ENCODE measurements at regions not wholly inside any gene's neighbourhood (a gene's known extent, or its start where the extent isn't known, plus 50 kb on each side); places are given as distances from the start of the nearest gene placed in this dataset.
"Not testable (repeated sequence)": the region's sequence is repeated elsewhere in the genome, so short reads cannot be mapped to it uniquely, and the experiment has no call there.

GRCh38 chr10:105783936-105784483 is 1142.9 kb downstream of the SORCS3 start:
- DNase-seq (ENCODE audit: low spot score), result no peak

GRCh38 chr10:105774881-105775280 is 1133.8 kb downstream of the SORCS3 start:
- no peak for DNase-seq (ENCODE audit: low spot score)

DNA sequence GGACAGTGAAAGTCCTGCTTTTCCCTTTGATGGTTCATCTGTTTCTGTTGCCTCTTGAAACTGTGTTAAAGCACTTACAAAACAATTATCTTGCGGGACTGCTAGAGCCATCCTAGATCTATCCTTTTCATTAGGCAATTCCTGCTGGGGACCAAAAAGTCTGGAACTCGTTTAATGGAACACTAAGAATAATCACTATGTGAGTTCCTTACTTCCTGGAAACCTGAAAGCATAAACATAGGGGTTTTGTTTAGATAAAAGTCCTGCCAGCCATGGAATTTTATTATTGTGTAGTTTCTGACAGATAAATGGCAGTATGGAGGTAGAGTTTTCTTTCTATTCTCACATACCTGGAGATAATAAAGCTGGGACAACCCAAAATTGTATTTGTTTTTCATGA is 1133.3 kb downstream of the SORCS3 start:
- no peak for DNase-seq (ENCODE audit: low spot score)

- DNase-seq (ENCODE audit: low spot score), result peak; percentile 84
Observed at GRCh38 chr10:105770524-105771212, 1129.6 kb downstream of the SORCS3 start.

GRCh38 chr10:105769248-105770184 is 1128.4 kb downstream of the SORCS3 start:
- peak; percentile 95 for DNase-seq (ENCODE audit: low spot score)

- peak; percentile 53 for DNase-seq (ENCODE audit: low spot score)
Observed at GRCh38 chr10:105763611-105764010, 1122.5 kb downstream of the SORCS3 start.

DNA sequence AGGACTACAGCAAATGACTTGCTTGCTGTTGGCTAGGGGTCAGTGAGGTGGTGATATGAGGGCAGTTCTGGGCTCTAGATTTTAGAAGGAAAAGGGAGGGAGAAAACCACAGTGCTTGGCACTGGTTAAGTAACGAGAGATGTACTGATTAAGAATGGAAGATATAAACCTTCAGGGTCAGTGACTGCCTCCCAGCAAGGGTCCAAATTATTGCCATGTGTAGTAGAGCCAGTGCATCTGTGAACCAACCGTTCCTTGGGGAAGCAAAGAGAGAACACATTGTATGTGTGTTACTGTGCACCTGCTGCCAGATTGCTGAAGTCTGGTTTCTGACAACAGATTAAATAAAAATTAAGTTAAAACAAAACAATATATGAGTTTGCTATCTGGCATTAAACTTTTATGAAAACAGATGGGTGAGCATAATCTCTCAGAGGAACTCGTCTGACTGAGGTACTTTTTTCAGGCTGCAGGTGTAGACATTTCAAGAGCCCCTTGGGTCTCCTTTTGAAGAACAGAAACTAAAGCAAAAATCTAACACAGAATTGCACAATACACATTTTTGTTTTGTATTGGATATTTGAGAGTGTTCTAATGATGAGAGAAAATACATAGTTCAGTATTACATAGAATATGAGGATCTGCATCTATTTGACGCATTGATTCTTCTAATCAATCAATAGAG is 1120.6 kb downstream of the SORCS3 start:
- DNase-seq (ENCODE audit: low spot score), result no peak

- no peak for DNase-seq (ENCODE audit: low spot score)
Observed at GRCh38 chr10:105759669-105760068, 1118.6 kb downstream of the SORCS3 start.

- no peak for DNase-seq (ENCODE audit: low spot score)
Observed at GRCh38 chr10:105758209-105758998, 1117.3 kb downstream of the SORCS3 start.

DNA sequence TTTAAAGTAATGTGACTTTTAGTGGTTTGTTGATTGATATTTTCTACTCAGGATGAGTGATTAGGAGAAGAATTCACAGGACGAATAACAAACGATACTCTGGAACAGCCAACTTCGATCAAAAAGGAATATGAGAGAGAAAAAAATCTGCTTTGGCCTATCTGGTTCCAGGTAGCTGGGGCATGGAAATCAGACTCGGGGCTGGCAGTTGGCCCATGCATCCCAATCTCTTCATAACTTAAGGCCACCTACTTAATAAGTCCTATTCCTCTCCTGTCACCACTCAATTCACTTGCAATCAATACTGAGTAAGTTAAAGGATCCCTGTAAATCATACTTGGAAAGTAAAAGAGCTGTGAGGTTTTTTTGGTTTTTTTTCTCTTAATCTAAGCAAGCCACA is 1116.2 kb downstream of the SORCS3 start:
- DNase-seq (ENCODE audit: low spot score), result no peak

- no peak for DNase-seq (ENCODE audit: low spot score)
Observed at GRCh38 chr10:105756386-105756785, 1115.3 kb downstream of the SORCS3 start.

GRCh38 chr10:105751688-105752087 is 1110.6 kb downstream of the SORCS3 start:
- DNase-seq (ENCODE audit: low spot score), result no peak

GRCh38 chr10:105745596-105746148 is 1104.6 kb downstream of the SORCS3 start:
- DNase-seq (ENCODE audit: low spot score), result no peak

DNA sequence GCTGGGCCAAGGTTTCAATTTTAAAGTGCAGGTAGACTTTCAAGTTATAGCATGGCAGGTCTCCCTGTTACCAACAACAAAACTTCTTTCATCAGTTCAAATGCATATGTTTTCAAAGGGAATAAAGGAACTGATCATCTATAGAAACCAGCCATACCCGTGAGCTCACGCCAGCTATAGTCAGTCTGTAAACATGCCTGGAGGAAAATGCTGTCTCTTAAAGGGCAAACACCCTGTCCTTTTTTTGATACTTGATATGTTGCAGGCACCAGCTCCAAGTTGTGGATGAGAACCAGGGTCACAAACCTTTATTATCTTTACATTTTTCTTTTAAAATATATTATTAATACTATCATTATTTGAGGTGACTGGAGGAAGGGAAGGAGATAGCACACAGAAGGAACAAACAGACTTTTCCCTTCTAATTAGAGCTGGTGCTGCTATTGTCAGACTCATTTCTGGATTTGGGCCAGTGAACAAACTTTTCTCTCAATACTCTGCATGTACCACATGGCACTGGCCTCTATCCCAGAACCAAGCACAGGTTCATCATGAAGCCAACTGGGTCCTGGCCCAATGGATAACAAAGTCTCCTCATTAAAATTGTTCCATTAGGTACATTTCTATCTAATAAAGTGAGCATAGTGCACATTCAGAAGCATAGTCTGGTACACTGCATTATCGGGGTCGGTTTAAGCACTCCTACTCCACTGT is 1102.4 kb downstream of the SORCS3 start:
- DNase-seq (ENCODE audit: low spot score), result no peak

DNA sequence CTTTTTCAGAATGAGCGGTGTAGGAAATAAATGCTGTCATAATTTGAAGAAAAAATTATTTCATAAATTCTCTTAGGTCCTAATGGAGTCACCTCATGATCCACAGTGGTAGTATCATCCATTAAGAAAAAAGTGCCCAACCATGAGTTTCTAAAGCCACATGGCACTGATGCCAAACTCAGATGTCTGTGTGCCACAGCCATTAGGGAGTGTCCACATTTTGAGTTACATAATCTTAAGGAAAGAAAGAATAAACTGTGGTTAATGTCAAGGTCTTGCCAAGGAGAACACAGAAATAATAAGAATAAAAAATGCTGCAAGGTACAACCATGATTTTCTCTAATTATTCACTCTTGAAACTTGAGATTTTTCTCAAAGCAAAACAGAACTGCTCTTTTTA is 1101.8 kb downstream of the SORCS3 start:
- no peak for DNase-seq (ENCODE audit: low spot score)

DNA sequence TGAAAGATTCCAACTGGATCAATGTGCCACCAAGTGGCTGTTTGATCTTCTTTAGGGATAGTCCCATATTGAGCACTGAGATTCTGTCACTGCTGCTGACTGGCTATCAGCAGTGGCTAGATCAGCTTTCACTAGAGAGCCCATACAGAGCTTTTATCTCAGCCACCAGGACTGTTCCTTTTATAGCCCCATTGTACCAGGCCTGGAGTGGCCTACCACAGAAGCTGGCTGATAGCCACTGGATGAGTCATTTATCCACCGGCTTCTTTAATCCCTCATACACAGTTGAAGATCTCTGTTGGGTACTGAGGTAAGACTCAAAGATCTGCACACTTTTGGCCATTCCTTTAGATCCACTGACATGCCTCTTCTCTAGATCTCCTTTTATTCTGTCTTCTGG is 1101.1 kb downstream of the SORCS3 start:
- DNase-seq (ENCODE audit: low spot score), result peak; percentile 47

GRCh38 chr10:105734479-105734878 is 1093.4 kb downstream of the SORCS3 start:
- no peak for DNase-seq (ENCODE audit: low spot score)

GRCh38 chr10:105733924-105734323 is 1092.8 kb downstream of the SORCS3 start:
- no peak for DNase-seq (ENCODE audit: low spot score)

- no peak for DNase-seq (ENCODE audit: low spot score)
Observed at GRCh38 chr10:105729428-105729827, 1088.3 kb downstream of the SORCS3 start.

DNA sequence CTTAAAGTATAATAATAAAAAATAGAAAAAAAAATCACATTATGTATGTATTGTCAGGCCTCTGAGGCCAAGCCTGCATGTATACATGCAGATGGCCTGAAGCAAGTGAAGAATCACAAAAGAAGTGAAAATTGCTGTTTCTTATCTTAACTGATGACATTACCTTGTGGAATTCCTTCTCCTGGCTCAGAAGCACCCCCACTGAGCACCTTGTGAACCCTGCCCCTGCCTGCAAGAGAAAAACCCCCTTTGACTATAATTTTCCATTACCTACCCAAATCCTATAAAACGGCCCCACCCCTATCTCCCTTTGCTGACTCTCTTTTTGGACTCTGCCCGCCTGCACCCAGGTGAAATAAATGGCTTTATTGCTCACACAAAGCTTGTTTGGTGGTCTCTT is 1086.5 kb downstream of the SORCS3 start:
- DNase-seq (ENCODE audit: low spot score), result not testable (repeated sequence)

DNA sequence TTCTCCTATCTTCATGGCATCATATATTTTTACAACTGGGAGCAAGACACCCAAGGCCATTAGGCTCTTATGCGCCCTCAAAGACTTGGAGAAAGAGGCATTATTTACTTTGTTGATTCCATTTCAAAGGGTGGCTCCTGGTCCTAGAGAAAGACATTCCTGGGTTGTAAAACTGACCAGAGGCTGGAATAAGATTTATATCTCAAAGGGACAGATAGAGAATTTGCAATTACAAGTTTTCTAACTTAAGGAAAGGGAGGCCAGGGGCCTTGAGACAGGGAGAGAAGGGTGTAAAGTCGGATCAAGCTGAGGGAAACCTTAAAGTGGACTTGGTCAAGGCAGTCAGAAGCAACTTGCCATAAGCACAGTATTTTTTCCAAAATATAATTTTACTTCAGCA is 1086.0 kb downstream of the SORCS3 start:
- no peak for DNase-seq (ENCODE audit: low spot score)
